Hepatic stellate cell (primary cell): ENCODE measurements at regions not wholly inside any gene's neighbourhood (a gene's known extent, or its start where the extent isn't known, plus 50 kb on each side); places are given as distances from the start of the nearest gene placed in this dataset.
A peak's percentile ranks its signal among the peaks of the same experiment; 100 is the strongest.

Experiments
- DNase-seq: peaks from one replicate; pipeline ENCODE4 v3.0.0; 2011; ENCODE audit warnings: low spot score

DNA sequence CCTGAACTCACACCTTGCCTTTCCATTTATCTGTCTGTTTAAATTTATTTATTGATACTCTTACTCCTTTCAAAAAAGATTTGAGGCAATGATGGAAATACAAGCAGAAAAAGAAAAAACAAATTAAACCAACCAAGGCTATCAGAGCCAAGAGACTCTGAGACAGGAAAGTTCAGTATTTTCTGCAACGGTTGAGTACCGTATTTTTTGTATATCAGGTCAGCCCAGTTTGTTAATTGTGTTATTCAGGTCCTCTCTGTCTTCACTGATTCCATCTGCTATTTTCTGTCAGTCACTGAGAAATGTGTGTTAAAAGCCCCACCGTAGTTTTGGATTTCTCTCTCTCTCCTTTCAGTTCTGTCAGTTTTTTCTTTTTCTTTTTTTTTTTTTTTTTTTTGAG, 134.5 kb upstream of the SMIM23 start:
- no peak for DNase-seq

DNA sequence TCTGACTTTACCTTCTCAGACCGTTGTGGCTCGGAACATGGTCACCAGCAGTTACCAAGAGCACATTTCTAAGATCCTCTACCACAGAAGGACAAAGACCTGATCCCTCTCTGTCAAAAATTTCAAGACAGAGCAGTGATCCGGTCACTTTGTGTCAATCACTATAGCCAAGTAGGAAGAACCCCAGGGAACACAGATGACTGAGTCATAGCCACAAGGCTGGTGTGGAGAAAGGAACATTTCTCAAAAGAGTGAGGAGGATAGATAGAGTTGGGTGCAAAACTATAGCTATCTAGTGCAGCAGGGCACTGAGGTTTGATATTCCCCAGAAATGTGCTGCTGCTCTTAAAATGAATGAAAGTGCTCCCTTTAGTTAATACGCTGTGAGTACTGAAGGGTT, 130.7 kb upstream of the SMIM23 start:
- no peak for DNase-seq

- DNase-seq = no peak
Measured at GRCh38 chr5:171657473-171657872, 128.1 kb upstream of the SMIM23 start.

GRCh38 chr5:171659896-171660295, 125.7 kb upstream of the SMIM23 start:
- no peak for DNase-seq

GRCh38 chr5:171660434-171660833, 125.2 kb upstream of the SMIM23 start:
- no peak for DNase-seq

GRCh38 chr5:171661143-171661542, 124.5 kb upstream of the SMIM23 start:
- no peak for DNase-seq

- no peak for DNase-seq
Measured at GRCh38 chr5:171663311-171664085, 122.1 kb upstream of the SMIM23 start.

GRCh38 chr5:171664489-171664888, 121.1 kb upstream of the SMIM23 start:
- no peak for DNase-seq

DNA sequence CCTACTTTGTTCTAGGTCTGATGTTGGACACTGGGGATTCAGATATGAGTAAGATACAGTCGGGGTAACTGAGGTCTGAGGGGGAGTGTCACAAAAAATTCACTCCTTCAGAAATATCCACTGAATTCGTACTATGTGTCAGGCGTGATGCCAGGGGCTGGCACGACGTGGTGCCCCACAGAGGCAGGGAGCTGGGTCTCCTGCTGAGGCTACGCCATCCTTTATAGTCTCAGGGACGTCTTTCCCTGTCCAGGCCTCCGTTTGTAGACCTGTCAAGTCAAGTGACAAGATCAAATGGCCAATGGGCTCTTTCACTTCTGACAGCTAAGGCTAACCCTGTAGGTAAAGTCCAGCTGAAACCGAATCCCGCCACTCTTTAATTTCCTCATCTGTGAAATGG, 118.8 kb upstream of the SMIM23 start:
- no peak for DNase-seq

DNA sequence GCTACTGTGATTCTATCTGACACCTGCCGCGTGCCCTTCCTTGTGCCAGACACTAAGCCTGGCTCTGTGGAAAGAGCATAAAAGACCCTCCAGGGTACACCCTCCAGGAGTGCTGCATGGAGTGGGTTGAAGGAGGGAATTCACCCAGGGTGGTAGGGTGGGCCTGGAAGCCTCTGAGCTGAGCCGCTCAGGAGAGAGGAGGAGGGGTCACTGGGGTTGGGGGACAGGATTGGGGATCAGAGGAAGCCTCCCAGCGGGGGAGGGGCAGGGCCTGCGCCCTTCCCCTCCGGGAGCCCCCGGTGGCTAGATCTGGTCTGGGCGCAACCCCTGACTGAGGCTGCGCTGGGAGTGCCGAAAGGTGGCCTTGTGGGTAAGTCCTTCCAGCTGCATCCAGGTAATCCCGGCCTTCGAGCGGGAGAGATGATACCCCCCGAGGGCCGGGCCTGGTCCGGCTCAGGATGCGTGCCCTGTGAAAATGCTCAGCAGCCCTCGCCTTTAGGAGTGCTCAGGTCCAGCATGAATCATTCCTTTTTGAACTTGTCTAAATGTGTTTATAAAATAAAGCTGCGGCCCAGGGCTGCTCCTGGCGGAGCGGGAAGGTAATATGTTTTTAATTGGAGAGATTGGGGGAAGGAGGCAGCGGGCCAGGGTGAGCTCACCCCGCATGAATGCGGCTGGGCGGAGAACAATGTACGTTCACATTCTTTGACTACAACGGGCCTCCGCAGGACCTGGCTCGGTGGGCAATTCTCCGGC, 118.1 kb upstream of the SMIM23 start:
- peak; percentile 41 for DNase-seq

DNA sequence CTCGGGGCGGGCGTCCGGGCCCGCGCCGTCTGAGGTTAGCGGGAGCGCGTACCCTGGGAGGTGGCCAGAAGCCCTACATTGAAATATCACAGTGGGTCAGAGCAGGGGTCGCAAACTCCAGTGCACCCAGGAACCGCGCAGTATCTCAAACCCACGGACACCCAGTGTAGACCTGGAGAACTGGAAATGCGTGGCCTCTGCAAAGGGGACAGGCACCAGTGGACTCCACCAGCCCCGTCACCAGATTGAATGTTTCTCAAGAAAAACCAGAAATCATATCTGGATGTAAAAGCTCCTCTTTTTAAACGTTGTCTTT, 117.6 kb upstream of the SMIM23 start:
- DNase-seq = no peak

- DNase-seq = no peak
Measured at GRCh38 chr5:171669571-171669970, 116.0 kb upstream of the SMIM23 start.

GRCh38 chr5:171672556-171672955, 113.1 kb upstream of the SMIM23 start:
- no peak for DNase-seq

DNA sequence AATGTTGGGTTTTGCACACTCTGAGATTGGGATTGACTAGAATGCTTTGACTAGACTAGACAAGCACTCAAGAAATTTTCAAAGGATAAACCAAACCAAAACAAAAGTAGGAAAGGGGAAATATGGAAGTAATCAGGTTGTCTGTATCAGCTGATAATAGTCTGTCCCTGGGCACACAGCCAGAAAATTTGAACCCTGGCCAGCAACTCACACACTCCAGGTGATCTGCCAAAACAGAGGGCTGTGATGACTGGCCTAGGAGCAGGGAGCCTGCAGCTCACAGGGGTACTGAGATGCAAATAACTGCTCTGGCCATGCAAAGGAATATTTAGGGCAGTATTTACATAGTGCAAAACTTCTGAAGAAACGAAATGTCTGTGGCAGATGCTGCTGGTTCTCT, 112.3 kb upstream of the SMIM23 start:
- no peak for DNase-seq

- no peak for DNase-seq
Measured at GRCh38 chr5:171673840-171674239, 111.8 kb upstream of the SMIM23 start.

GRCh38 chr5:171675511-171675910, 110.1 kb upstream of the SMIM23 start:
- DNase-seq = no peak

DNA sequence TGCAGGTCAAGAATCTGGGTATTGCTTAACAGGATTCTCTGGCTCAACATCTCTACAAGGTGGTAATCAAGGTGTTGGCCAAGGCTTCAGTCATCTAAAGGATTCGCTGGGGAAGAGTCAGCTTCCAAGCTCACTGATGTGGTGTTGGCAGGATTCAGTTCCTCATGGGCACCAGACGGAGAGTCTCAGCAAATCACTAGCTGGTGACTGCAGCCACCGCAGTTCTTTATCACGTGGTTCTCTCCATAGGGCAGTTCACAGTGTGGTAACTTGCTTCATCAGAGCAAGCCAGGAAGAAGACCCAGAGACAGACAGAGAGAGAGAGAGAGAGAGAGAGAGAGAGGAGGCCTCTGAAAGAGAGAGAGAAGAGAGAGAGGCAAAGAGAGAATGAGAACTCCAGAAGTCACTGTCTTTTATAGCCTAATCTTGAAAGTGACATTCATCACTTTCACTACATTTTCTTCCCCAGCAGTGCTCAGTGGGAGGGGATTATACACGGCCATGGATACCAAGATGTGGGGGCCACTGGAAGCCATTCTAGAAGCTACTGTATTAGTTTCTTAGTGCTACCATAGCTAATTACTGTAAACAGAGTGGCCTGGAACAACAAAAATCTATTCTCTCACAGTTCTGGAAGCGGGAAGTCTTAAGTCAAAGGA, 109.2 kb upstream of the SMIM23 start:
- DNase-seq = no peak

DNA sequence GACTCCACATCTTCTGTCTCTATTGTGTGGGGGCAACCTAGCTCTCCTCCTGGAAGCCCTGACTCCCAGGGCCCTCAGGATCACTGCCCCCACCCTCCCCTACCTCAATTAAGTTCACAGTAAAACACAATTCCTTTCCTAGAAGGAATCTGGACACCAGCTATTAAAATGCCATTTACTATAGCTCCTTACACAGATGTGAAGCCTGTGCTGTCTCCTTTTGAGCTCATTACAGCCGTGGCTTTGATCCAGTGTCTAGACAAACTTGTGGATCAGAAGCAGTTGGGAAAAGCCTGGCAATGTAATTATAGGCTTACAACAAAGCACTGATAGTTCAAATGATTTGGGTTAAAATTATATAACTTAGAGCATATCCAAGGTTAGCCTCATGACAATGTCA, 107.0 kb upstream of the SMIM23 start:
- DNase-seq = no peak

GRCh38 chr5:171680485-171680884, 105.1 kb upstream of the SMIM23 start:
- no peak for DNase-seq

DNA sequence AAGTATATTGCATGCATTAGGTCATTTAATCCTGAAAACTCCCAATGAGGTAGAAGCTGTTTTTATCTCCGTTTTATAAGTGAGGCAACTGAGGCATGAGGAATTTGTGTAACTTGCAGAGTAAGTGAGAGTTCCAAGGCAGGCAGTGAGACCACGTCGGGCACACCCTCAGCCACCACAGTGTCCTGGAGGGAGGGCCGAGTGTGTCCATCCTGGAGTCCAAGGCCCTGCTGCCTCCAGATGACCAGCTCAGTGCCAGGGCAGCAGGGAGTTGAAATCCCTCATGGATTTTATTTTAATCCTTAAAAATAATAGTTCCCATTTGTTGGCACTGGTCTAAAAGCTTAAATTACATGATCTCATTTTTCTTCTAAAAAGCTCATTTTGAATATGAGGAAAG, 104.6 kb upstream of the SMIM23 start:
- no peak for DNase-seq

DNA sequence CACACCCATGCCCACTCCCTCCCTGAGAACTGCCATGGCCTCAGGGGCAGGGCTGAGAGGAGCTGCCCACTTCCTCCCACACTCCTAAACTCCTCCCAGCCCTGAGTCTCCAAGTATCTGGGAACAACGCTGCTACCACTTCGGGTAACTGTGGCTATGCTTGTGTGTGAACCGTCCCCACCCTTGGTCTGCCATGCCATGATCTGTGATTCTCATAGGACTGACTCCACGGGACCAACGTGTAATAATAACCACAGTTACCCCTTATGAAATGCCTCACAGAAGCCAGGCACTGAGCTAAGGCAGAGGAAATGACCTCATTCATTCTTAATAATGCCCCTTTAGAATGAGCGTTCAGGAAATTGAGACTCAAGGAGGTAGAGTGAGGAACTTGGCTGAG, 103.9 kb upstream of the SMIM23 start:
- no peak for DNase-seq

- no peak for DNase-seq
Measured at GRCh38 chr5:171682801-171683200, 102.8 kb upstream of the SMIM23 start.

- no peak for DNase-seq
Measured at GRCh38 chr5:171684169-171684568, 101.4 kb upstream of the SMIM23 start.
